H9 (cell line): ENCODE measurements at regions not wholly inside any gene's neighbourhood (a gene's known extent, or its start where the extent isn't known, plus 50 kb on each side); places are given as distances from the start of the nearest gene placed in this dataset.

Experiments
- DNase-seq: peaks from one replicate; pipeline ENCODE4 v3.0.0-alpha.2; 2017
- H2AFZ ChIP-seq: one replicate; pipeline ENCODE4 v1.6.1; 2013; ENCODE audit warnings: mild to moderate bottlenecking, low read length, control low read depth, moderate library complexity
- H2AK5ac ChIP-seq: 2 replicates; pipeline ENCODE4 v1.6.1; 2013; ENCODE audit warnings: low read length, control low read depth, mixed read lengths; ENCODE audit not compliant: insufficient read length
- H2BK120ac ChIP-seq: one replicate; pipeline ENCODE4 v1.6.1; 2013; ENCODE audit warnings: low read depth, mild to moderate bottlenecking, low read length, control low read depth, inconsistent platforms; ENCODE audit not compliant: poor library complexity, severe bottlenecking
- H2BK12ac ChIP-seq: 2 replicates; pipeline ENCODE4 v1.6.1; 2013; ENCODE audit warnings: low read length, control low read depth, mixed read lengths, low read depth; ENCODE audit not compliant: insufficient read length
- H2BK15ac ChIP-seq: 2 replicates; pipeline ENCODE4 v1.6.1; 2013; ENCODE audit warnings: low read depth, low read length, control low read depth
- H2BK20ac ChIP-seq: one replicate; pipeline ENCODE4 v1.6.1; 2013; ENCODE audit warnings: low read depth, mild to moderate bottlenecking, low read length, control low read depth, inconsistent platforms; ENCODE audit not compliant: poor library complexity, severe bottlenecking
- H2BK5ac ChIP-seq: 2 replicates; pipeline ENCODE4 v1.6.1; 2013; ENCODE audit warnings: low read length, control low read depth, mixed read lengths; ENCODE audit not compliant: insufficient read length
- H3K14ac ChIP-seq: 2 replicates; pipeline ENCODE4 v1.6.1; 2013; ENCODE audit warnings: low read length, control low read depth; ENCODE audit not compliant: insufficient read depth
- H3K18ac ChIP-seq: 2 replicates; pipeline ENCODE4 v1.6.1; 2013; ENCODE audit warnings: low read depth, mild to moderate bottlenecking, mixed read lengths, low read length, control low read depth; ENCODE audit not compliant: insufficient read length
- H3K23ac ChIP-seq: 2 replicates; pipeline ENCODE4 v1.6.1; 2013; ENCODE audit warnings: low read length, control low read depth, mixed read lengths, low read depth; ENCODE audit not compliant: insufficient read length
- H3K23me2 ChIP-seq: 2 replicates; pipeline ENCODE4 v1.6.1; 2013; ENCODE audit warnings: low read depth, mild to moderate bottlenecking, mixed read lengths, low read length, control low read depth; ENCODE audit not compliant: insufficient read length, poor library complexity, severe bottlenecking
- H3K27ac ChIP-seq: 2 replicates; pipeline ENCODE4 v1.5.1; 2013; ENCODE audit warnings: low read length, control low read depth, mixed read lengths, low read depth; ENCODE audit not compliant: insufficient read length
- H3K27me3 ChIP-seq: 2 replicates; pipeline ENCODE4 v1.6.1; 2013; ENCODE audit warnings: low read length, control low read depth, inconsistent platforms; ENCODE audit not compliant: insufficient read depth
- H3K4ac ChIP-seq: 2 replicates; pipeline ENCODE4 v1.6.1; 2013; ENCODE audit warnings: low read depth, mild to moderate bottlenecking, control low read depth, inconsistent platforms, low read length, moderate library complexity
- H3K4me1 ChIP-seq: 2 replicates; pipeline ENCODE4 v1.6.1; 2013; ENCODE audit warnings: low read length, control low read depth, inconsistent platforms; ENCODE audit not compliant: insufficient read depth
- H3K4me2 ChIP-seq: 2 replicates; pipeline ENCODE4 v1.6.1; 2013; ENCODE audit warnings: low read length, control low read depth, mixed read lengths; ENCODE audit not compliant: insufficient read length, insufficient read depth
- H3K56ac ChIP-seq: 2 replicates; pipeline ENCODE4 v1.6.1; 2013; ENCODE audit warnings: low read depth, mild to moderate bottlenecking, mixed read lengths, low read length, control low read depth; ENCODE audit not compliant: insufficient read length
- H3K79me1 ChIP-seq: 2 replicates; pipeline ENCODE4 v1.6.1; 2013; ENCODE audit warnings: low read depth, mild to moderate bottlenecking, moderate library complexity, low read length, control low read depth, inconsistent platforms; ENCODE audit not compliant: insufficient read depth, poor library complexity, severe bottlenecking
- H3K79me2 ChIP-seq: 2 replicates; pipeline ENCODE4 v1.6.1; 2013; ENCODE audit warnings: low read length, control low read depth, inconsistent platforms; ENCODE audit not compliant: insufficient read depth
- H3K9ac ChIP-seq: 2 replicates; pipeline ENCODE4 v1.6.1; 2013; ENCODE audit warnings: low read length, control low read depth, mixed read lengths; ENCODE audit not compliant: insufficient read length; ENCODE audit errors: extremely low read depth
- H3K9me3 ChIP-seq: one replicate; pipeline ENCODE4 v1.6.1; 2013; ENCODE audit warnings: low read depth, low read length, inconsistent platforms; ENCODE audit not compliant: control insufficient read depth
- H3T11ph ChIP-seq: one replicate; pipeline ENCODE4 v1.6.1; 2013; ENCODE audit warnings: mild to moderate bottlenecking, low read length, control low read depth, inconsistent platforms
- H4K20me1 ChIP-seq: one replicate; pipeline ENCODE4 v1.6.1; 2013; ENCODE audit not compliant: control insufficient read depth, insufficient read length, insufficient read depth
- H4K5ac ChIP-seq: 2 replicates; pipeline ENCODE4 v1.6.1; 2013; ENCODE audit warnings: low read depth, mild to moderate bottlenecking, mixed read lengths, low read length, control low read depth; ENCODE audit not compliant: insufficient read length
- H4K8ac ChIP-seq: replicated peaks from 2 replicates; pipeline ENCODE4 v1.6.1; 2013; ENCODE audit warnings: low read length, control low read depth, mixed read lengths, low read depth; ENCODE audit not compliant: insufficient read length
- H4K91ac ChIP-seq: 2 replicates; pipeline ENCODE4 v1.6.1; 2013; ENCODE audit warnings: low read depth, mild to moderate bottlenecking, moderate library complexity, mixed read lengths, low read length, control low read depth; ENCODE audit not compliant: insufficient read length
- H3K27ac Mint-ChIP-seq, 3 experiments: 2 replicates in 2 of 3; 3 replicates in 1 of 3; pipeline ENCODE4 v1.8.0; 2020 to 2021; ENCODE audit warnings: mixed read lengths in 3 of 3, mild to moderate bottlenecking in 1 of 3, moderate library complexity in 1 of 3
- H3K27me3 Mint-ChIP-seq: 2 replicates; pipeline ENCODE4 v1.8.0; 2021; ENCODE audit warnings: low read depth, mild to moderate bottlenecking, moderate library complexity, mixed read lengths
- H3K36me3 Mint-ChIP-seq, 3 experiments: 2 replicates in 2 of 3; 3 replicates in 1 of 3; pipeline ENCODE4 v1.8.0; 2020 to 2021; ENCODE audit warnings: low read depth in 3 of 3, mixed read lengths in 3 of 3; ENCODE audit not compliant: insufficient read depth in 1 of 3
- H3K4me1 Mint-ChIP-seq, 2 experiments: 2 replicates each; pipeline ENCODE4 v1.8.0; 2020; ENCODE audit warnings: mixed read lengths in 2 of 2
- H3K4me3 Mint-ChIP-seq, 2 experiments: 2 replicates in 1 of 2; 3 replicates in 1 of 2; pipeline ENCODE4 v1.8.0; 2020 to 2021; ENCODE audit warnings: mild to moderate bottlenecking in 2 of 2, mixed read lengths in 2 of 2, moderate library complexity in 1 of 2
- H3K9me3 Mint-ChIP-seq, 2 experiments: 2 replicates in 1 of 2; 3 replicates in 1 of 2; pipeline ENCODE4 v1.8.0; 2020; ENCODE audit warnings: mild to moderate bottlenecking in 2 of 2, mixed read lengths in 2 of 2, moderate library complexity in 1 of 2
- WGBS: extraction: QIAGEN DNeasy Blood & Tissue Kit; methylation state at CpG from one replicate; pipeline ENCODE4 v1.1.7; 2013; ENCODE audit warnings: missing lambda C conversion rate, low lambda C conversion rate, mixed read lengths; ENCODE audit not compliant: insufficient read length; ENCODE audit errors: extremely low coverage; 5-methylcytosine and 5-hydroxymethylcytosine counted together
- TF ChIP-seq, protein P1 (sequence below): fragments of 200-600 bp; sonication (generic); conservative IDR thresholded peaks from 3 replicates; pipeline ENCODE4 v1.8.0; 2021; ENCODE audit warnings: antibody characterized with exemption, mild to moderate bottlenecking

DNA sequence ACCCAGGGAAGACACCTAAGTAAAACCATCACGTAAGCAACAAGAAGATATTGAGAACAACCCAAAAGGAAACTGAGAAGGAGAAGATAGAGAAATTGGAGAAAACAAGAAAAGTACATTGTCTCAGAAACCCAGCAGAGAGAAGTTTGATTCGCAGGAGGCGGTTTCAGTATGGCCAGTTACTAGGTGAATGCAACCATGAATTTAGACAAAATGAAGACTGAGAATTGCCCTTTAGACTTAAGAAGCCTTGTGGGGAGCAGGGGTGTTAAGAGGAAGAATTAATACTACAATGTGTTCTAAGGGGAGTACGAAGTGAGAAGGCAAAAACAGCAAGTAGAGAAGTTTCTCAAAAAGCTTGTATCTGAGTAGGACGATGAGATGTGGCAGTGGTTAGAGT lies 229.3 kb upstream of the NEIL3 start:
- Mint-ChIP-seq H3K27ac (no peak overlapping the region), H3K4me3 (no peak overlapping the region), H3K4me1 (peaks cover 7 to 8% of the 10 kb centered on the region in 2 experiments), H3K9me3 (no peaks in the 10 kb centered on the region), H3K27me3 (no peaks in the 10 kb centered on the region), H3K36me3 (no peaks in the 10 kb centered on the region)
- Histone ChIP-seq H3K23ac (no peak overlapping the region), H4K8ac (no peak overlapping the region), H3K79me2 (no peaks in the 10 kb centered on the region), H2BK5ac (no peak overlapping the region), H2BK120ac (no peak overlapping the region), H4K5ac (no peak overlapping the region), H3T11ph (no peak overlapping the region), H2BK20ac (no peak overlapping the region), H3K56ac (no peak overlapping the region), H2AK5ac (no peak overlapping the region), H4K20me1 (no peaks in the 10 kb centered on the region), H2AFZ (no peak overlapping the region), H3K4me2 (no peak overlapping the region), H3K9ac (no peak overlapping the region), H2BK12ac (no peak overlapping the region), H3K9me3 (no peaks in the 10 kb centered on the region), H3K27me3 (no peaks in the 10 kb centered on the region), H2BK15ac (no peak overlapping the region), H3K27ac (no peak overlapping the region), H3K18ac (no peak overlapping the region), H3K4me1 (no peaks in the 10 kb centered on the region), H3K23me2 (no peaks in the 10 kb centered on the region), H3K14ac (no peak overlapping the region), H4K91ac (no peak overlapping the region), H3K4ac (no peak overlapping the region), H3K79me1 (no peaks in the 10 kb centered on the region)
- no peak for DNase-seq
- no CpG with 5 or more reads among the region's 5 CpGs for WGBS
- TF ChIP-seq, protein P1, sequence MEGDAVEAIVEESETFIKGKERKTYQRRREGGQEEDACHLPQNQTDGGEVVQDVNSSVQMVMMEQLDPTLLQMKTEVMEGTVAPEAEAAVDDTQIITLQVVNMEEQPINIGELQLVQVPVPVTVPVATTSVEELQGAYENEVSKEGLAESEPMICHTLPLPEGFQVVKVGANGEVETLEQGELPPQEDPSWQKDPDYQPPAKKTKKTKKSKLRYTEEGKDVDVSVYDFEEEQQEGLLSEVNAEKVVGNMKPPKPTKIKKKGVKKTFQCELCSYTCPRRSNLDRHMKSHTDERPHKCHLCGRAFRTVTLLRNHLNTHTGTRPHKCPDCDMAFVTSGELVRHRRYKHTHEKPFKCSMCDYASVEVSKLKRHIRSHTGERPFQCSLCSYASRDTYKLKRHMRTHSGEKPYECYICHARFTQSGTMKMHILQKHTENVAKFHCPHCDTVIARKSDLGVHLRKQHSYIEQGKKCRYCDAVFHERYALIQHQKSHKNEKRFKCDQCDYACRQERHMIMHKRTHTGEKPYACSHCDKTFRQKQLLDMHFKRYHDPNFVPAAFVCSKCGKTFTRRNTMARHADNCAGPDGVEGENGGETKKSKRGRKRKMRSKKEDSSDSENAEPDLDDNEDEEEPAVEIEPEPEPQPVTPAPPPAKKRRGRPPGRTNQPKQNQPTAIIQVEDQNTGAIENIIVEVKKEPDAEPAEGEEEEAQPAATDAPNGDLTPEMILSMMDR: no peak
